GM18517 (cell line): ENCODE measurements at regions not wholly inside any gene's neighbourhood (a gene's known extent, or its start where the extent isn't known, plus 50 kb on each side); places are given as distances from the start of the nearest gene placed in this dataset.
"Not testable (repeated sequence)": the region's sequence is repeated elsewhere in the genome, so short reads cannot be mapped to it uniquely, and the experiment has no call there.

Experiments
- ATAC-seq: cut with Tn5 transposase; IDR thresholded peaks from one replicate; pipeline ENCODE4 v1.9.1; 2021; ENCODE audit warnings: mild to moderate bottlenecking, moderate library complexity; ENCODE audit not compliant: unreplicated experiment

DNA sequence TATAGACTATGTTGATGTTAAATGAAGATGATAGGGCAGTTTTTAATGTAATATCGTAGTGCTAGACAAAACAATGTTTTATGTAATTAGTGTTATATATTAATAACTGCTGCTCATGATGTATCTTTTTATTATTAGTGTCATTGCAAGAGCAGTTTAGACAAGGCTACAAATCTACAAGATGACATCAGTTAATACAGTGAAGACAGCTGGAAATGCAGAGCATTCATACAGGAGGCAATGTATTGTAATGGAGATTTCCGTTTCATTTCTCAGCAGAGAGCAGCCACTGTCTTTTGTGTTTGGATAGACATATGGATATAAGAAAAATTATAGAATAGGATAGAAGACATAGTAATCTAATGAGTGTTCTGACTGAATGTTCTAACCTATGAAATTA is 178.0 kb downstream of the FOXG1 start:
- ATAC-seq: no peak

DNA sequence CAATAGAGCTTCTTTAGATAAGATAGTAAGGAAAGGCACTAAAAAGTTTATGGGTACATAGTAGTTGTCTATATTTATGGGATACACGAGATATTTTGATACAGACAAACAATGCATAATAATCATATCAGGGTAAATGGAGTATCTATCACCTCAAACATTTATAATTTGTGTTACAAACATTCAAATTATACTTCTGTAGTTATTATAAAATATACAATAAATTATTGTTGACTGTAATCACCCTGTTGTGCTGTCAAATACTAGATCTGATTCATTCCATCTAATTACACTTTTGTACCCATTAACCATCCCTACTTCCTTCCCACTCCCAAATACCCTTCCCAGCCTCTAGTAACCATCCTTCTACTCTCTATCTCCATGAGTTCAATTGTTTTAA is 179.7 kb downstream of the FOXG1 start:
- ATAC-seq: no peak

DNA sequence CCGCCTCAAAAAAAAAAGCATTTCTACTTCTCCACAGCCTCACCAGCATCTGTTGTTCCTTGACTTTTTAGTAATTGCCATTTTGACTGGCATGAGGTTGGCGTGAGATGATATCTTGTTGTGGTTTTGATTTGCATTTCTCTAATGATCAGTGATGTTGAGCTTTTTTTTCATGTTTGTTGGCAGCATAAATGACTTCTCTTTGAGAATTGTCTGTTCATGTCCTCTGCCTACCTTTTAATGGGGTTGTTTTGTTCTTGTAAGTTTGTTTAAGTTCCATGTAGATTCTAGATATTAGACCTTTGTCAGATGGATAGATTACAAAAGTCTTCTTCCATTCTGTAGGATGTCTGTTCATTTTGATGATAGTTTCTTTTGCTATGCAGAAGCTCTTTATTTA is 182.9 kb downstream of the FOXG1 start:
- ATAC-seq: no peak

DNA sequence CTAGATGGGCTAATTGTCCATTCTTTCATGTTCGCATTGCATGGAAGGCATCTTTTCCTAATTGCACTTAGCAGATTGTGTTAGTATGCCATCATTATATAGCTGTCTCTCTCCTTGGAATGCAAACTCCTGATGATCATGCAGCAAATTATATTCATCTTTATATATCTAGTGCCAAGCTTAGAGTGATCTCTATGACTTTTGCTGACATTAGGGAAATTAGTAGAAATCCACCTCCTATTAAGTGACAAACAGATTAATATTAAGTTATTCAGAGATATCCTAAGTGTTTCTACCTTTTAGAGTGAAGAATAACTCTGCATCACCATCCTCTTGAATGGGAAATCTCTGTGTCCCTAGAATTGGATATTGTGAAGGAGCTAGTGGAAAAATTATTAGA is 185.6 kb downstream of the FOXG1 start:
- no peak for ATAC-seq

DNA sequence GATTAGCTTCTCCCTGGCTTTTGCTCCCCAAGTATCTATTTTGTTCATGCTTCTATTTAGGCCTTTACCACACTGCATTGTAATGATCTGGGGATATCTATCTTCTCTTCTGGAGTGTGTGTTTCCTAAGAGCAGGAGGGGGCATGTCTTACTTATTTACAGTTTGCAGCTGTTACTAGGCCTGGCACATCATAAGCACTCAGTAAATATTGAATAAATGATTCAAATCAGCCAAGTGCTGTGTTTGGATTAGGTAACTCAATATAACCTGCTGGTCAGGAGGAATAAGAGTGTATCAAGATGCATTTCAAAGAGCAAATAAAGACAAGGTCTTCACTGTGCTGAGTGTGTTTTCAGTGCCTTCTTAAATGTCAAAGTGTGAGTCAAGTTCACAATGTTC is 186.1 kb downstream of the FOXG1 start:
- ATAC-seq: no peak

DNA sequence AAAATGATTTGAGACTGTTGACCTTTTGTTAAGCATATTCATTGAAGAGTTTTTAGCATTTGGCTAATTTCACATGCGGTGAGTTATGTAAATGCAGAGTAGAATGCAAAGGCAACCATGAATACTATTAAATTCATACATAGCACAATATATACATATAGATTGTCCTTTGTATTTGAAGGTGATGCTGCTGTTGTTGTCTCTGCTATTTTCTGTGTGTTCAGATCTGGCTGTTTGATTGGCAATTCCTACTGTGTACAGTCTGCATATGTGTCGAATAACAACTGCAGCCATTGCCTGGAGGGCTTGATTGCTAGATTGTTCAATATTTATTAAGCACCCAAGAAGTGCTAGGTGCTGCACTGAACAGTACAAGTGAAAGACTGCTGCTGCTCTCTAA is 187.4 kb downstream of the FOXG1 start:
- ATAC-seq: no peak

DNA sequence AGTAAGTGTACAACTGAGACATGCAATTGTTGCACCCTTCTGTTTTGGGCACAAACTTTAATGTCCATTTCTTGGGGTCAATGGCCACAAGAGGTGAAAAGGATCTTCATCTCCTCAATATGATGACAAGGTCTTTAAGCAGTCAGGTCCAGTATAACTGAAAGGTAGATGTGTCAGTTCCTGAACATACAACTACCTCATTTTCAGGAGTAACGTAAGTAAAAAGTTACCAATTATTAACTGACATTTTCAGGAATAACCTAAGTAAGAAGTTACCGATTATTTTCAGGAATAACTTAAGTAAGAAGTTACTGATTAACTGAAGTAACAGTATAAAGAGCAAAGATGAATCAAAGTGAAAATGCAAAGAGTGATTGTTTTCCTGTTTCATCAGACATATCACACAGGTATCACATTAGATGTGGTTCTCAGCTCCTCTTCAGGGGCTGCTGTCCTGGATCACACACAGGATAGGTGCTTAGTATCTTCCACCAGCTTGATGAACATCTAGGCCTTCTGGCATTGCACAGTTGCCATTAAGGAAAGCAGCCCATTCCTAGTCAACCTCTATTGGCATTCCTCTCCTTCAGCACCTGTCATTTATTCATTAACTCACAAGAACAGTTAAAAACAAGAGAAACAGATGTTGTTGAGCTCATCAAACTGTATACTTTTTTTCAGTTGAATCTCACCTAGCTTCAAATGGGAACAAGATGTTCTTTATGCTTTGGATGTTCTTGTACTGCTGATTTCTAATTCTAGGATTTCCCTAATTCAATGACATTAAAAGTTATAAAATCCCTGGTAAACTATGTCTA is 200.0 kb downstream of the FOXG1 start:
- no peak for ATAC-seq

DNA sequence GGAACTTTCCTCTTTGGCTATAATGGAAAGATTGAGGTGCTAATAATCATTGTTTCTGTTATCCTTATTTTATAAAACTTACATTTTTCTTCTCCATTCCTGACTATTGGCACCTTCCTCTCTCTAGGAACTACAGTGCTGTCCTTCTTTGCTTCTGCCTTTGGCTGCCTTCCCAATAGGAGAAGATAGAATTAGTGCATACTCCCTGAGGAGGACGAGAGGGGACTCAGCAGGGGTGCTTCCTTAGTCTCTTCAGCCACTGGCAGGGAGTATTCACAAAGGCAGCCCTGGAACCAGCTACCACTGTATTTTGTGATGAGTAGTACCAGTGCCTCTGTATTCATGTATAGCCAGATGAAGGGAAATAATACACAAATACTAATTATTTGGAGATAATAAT is 208.5 kb downstream of the FOXG1 start:
- ATAC-seq: no peak

DNA sequence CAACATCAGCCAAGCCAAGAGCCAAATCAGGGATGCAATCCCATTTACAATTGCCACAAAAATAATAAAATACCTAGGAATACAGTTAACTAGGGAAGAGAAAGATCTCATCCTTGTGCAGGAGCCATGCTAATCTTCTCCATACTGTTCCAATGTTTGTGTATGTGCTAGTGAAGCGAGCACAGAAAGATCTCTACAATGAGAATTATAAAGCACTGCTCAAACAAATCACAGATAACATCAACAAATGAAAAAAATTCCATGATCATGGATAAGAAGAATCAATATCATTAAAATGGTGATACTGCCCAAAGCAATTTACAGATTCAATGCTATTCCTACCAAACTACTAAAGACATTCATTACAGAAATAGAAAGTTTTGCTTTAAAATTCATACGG is 215.6 kb downstream of the FOXG1 start:
- ATAC-seq: no peak

DNA sequence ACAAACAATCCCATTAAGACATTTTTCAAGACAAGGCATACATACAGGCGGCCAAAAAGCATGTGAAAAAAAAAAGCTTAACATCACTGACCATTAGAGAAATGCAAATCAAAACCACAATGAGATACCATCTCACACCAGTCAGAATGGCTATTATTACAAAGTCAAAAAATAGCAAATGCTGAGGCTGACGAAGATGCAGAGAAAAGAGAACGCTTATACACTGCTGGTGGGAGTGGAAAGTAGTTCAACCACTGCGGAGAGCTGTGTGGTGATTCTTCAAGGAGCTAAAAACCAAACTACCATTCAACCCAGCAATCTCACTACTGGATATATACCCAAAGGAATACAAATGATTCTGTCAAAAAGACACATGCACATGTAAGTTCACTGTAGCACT is 216.7 kb downstream of the FOXG1 start:
- ATAC-seq: no peak

DNA sequence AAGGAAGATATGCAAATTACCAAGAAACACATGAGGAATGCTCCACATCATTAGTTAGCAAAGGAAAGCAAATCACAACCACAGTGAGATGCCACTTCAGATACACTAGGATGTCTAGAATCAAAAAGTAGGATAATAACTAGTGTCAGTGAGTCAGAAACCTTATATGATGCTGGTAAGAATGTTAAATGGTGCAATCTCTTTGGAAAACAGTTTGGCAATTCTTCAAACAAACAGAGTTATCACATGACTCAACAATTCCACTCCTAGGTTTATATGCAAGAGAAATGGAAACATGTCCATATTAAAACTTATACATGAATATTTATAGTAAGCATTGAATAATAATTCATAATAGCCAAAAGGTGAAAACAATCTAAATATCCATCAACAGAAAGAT is 220.9 kb downstream of the FOXG1 start:
- no peak for ATAC-seq

DNA sequence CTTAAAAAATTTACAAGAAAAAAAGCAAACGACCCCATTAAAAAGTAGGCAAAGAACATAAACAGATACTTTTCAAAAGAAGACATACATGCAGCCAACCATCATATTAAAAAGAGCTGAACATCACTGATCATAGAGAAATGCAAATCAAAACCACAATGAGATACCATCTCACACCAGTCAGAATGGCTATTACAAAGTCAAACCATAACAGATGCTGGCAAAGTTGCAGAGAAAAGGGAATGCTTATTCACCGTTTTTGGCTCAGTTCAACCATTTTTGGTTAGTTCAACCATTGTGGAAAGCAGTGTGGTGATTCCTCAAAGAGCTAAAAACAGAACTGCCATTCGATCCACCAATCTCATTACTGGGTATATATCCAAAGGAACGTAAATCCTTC is 230.6 kb downstream of the FOXG1 start:
- ATAC-seq: not testable (repeated sequence)

DNA sequence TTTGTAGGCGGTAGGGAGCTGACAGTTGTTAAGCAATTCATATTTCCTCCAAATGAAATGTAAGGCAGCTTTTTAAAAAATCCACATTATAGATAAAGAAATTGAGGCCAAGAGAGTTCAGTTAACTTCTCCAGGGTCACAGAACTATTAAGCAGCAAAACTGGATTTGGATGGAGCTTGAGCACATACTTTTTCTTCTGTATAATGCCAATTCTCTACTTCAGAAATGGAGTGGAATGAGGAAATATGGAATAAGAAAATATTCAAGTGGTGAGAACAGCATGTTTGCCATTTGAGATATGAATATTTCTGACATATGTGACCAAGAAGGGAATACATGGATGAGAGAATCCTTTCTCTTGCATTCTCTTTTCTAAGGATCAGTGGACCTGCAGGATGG is 233.1 kb downstream of the FOXG1 start:
- no peak for ATAC-seq

DNA sequence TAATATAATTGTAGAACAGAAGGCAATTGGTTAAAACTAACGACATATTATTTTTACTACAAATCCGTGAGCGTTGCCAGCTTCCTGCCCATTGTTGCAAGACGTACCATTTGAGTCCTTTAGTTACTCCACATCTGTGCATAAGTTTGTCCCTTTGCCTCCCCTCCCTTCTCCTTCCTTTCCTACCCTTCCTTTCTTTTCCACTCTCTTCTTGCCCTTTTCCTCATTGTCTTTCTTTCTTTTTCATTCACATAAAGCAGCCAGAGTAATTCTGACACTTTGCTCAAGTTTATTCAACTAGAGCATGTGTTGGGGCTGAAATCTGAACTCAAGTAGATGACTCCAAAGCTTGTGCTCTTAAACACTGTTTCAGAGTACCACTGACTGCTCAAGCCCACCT is 239.1 kb downstream of the FOXG1 start:
- no peak for ATAC-seq

DNA sequence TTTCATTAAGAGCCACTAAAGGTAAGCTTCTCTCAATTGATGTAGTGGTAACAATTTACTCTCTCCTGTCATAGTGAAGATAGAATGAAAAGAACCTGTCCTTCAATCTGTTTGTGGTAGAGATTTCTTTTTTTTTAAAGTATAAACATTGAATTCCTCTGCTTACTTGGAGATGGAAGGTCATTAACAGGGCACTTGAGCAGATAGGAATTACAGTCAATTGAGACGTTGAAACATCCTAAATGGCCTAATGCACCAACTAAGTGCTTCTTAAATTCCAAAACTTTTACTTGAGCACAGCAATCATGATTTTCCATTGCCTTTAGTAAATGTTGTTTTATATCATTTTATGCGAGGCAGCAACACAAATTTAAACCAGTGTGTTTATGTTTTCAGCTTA is 241.4 kb downstream of the FOXG1 start:
- no peak for ATAC-seq

DNA sequence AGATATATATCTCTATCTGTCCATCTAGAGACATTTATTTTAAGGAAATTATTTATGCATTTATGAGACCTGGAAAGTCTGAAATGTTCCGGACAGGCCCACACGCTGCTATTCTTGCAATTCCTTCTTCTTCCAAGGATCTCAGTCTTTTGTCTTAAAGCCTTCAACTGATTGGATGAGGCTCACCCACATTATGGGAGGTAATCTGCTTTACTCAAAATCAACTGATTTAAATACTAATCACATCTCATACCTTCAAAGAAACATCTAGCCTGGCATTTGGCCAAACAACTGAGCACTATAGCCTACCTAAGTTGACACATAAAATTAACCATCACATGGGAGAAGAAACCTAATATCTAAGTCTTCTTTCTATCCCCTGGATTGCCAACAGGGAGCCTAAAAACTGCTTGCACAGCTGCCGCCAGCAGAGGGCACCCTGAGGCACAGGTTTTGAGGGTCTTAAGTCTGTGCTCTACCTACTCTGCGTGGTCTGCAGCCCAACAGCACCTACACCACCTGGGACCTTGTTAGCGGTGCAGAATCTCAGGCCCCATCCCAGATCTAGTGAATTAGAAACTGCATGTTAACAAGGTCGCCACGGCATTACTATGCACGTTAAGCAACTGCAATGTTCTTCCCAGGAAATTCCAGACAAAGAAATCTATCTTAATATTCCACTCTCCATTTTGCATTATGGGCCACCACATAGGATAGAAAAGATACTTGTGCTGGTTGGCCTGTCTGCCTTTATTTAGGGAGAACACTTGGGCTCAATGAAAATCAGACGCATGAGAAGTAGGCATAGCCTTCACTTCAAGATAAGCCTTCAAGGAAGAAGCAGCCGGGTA is 249.7 kb downstream of the FOXG1 start:
- ATAC-seq: no peak

DNA sequence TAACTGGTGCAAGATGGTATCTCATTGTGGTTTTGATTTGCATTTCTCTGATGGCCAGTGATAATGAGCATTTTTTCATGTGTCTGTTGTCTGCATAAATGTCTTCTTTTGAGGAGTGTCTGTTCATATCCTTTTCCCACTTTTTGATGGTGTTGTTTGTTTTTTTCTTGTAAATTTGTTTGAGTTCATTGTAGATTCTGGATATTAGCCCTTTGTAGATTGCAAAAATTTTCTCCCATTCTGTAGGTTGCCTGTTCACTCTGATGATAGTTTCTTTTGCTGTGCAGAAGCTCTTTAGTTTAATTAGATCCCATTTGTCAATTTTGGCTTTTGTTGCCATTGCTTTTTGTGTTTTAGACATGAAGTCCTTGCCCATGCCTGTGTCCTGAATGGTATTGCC is 256.9 kb downstream of the FOXG1 start:
- ATAC-seq: not testable (repeated sequence)

DNA sequence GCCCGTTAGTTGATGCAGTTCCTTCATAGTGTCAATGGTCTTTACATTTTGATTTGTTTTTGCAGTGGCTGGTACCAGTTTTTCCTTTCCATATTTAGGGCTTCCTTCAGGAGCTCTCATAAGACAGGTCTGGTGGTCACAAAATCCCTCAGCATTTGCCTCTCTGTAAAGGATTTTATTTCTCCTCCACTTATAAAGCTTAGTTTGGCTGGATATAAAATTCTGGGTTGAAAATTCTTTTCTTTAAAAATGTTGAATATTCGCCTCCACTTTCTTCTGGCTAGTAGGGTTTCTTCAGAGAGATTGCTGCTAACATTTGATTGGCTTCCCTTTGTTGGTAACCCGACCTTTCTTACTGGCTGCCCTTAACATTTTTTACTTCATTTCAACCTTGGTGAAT is 260.9 kb downstream of the FOXG1 start:
- ATAC-seq: not testable (repeated sequence)

DNA sequence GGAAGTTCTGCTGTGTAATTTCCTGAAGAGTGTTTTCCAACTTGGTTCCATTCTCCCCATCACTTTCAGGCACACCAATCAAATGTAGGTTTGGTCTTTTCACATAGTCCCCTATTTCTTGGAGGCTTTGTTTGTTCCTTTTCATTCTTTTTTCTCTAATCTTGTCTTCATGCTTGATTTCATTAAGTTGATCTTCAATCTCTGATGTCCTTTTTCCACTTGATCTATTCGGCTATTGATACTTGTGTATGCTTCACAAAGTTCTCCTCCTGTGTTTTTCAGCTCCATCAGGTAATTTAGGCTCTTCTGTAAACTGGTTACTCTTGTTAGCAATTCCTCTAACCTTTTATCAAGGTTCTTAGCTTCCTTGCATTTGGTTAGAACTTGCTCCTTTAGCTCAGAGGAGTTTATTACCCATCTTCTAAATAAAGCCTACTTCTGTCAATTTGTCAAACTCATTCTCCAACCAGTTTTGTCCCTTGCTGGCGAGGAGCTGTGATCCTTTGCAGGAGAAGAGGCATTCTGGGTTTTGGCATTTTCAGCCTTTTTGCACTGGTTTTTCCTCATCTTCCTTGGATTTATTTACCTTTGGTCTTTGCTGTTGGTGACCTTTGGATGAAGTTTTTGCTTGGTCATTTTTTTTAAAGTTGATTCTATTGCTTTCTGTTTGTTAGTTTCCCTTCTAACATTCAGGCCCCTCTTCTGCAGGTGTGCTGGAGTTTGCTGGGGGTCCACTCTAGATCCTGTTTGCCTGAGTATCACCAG is 261.5 kb downstream of the FOXG1 start:
- not testable (repeated sequence) for ATAC-seq

DNA sequence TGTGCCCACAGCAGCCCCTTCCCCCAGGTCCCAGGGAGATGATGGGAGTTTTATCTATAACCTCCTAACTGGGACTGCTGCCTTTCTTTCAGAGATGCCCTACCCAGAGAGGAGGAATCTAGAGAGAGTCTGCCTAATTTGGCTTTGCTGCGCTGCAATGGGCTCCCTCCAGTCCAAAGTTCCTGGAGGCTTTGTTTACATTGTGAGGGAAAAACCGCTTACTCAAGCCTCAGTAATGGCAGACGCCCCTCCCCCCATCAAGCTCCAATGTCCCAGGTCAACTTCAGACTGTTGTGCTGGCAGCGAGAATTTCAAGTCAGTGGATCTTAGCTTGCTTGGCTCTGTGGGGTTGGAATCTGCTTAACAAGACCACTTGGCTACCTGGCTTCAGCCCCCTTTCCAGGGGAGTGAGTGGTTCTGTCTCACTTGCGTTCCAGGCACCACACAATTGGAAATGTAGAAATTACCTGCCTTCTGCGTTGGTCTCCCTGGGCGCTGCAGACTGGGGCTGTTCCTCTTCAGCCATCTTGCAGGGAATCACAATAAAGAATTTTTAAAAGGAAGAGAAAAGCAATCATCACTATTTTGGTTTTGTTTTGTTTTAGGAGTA is 262.5 kb downstream of the FOXG1 start:
- ATAC-seq: no peak

DNA sequence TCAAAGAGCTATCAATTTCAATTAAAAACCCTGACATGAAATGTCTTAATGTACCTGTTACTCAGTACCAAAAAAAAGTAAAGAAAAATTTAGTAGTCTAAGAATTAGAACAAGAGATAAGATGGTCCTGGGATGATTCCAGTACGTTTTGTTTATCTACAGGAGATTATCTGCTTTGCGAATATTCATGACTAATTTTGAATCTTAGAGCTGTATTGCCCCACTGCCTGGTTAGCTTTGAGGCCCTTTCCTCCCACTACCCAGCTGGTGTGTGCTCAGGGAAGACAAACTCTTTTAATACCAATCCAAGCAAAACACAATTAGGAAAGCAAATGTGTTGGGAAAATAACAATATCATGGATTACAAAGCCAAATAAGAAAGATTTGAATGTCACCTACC is 263.5 kb downstream of the FOXG1 start:
- no peak for ATAC-seq
